Urinary bladder (tissue), 3 donors: ENCODE measurements at regions not wholly inside any gene's neighbourhood (a gene's known extent, or its start where the extent isn't known, plus 50 kb on each side); places are given as distances from the start of the nearest gene placed in this dataset.

ENCODE experiments used
- DNase-seq: peaks from one replicate; pipeline ENCODE4 v3.0.0-alpha.2; 2015; ENCODE audit errors: extremely low spot score
- H3K27ac ChIP-seq: one replicate; pipeline ENCODE4 v1.5.1; 2013; ENCODE audit warnings: low read depth, mild to moderate bottlenecking, moderate library complexity
- H3K36me3 ChIP-seq: one replicate; pipeline ENCODE4 v1.6.1; 2013; ENCODE audit warnings: mild to moderate bottlenecking, moderate library complexity; ENCODE audit not compliant: insufficient read depth
- H3K4me1 ChIP-seq: one replicate; pipeline ENCODE4 v1.6.1; 2013; ENCODE audit warnings: mild to moderate bottlenecking, moderate library complexity; ENCODE audit not compliant: insufficient read depth
- H3K4me3 ChIP-seq: one replicate; pipeline ENCODE4 v1.5.1; 2013; ENCODE audit warnings: low read depth, low read length
- WGBS: extraction: QIAGEN DNeasy Blood & Tissue Kit; methylation state at CpG from one replicate; pipeline ENCODE4 v1.1.7; 2013; 5-methylcytosine and 5-hydroxymethylcytosine counted together
- donor health status: healthy with polysubstance abuse.
- donor health status: healthy.

GRCh38 chr2:48873666-48874065, 118.1 kb upstream of the LHCGR start:
- no peak overlapping the region for H3K27ac ChIP-seq
- H3K4me3 ChIP-seq: no peak overlapping the region
- H3K4me1 ChIP-seq: no peaks in the 10 kb centered on the region
- no peaks in the 10 kb centered on the region for H3K36me3 ChIP-seq
- 90% methylated on average over 1 of the region's 1 CpG for WGBS
- no peak for DNase-seq

DNA sequence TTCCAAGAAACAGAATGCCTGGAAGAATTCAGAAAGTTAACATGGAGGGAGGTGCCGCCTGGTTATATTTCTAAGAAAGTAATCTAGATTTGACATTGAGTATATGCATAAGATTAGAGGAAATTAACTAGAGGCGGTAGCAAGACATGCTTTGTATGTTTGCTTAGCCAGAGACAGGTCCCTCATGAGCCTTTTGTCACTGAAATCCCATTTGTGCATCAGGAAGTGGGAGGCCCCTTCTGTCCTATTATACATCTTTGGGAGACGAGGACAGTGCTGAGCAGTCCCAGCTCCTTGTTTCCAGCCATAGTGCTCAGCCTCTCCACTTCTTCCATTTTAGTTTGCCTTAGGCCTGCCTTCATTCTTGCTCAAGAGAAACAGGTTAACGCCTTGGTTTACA, 115.4 kb upstream of the LHCGR start:
- Histone ChIP-seq H3K36me3 (no peaks in the 10 kb centered on the region), H3K4me1 (no peaks in the 10 kb centered on the region), H3K27ac (no peak overlapping the region), H3K4me3 (no peak overlapping the region)
- no peak for DNase-seq
- WGBS: 82% methylated on average over 4 of the region's 4 CpGs

DNA sequence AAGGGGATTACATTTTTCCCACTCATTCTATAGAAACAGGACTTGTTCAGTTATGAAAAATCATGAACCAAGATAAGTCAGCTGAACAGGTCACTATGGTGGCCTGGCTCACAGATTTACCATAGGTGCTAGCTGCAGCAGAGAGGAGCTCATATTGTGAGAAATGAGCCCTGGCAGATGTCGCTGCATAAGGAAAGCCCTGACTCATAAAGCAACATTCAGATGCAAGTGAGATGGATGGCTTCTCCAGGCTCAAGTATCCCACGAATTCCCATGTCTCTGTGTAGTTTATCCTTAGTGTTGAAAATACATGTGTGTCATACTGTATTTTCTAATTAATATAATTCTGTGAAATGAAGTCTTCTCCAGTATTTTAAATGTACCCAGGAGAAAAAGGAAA, 115.0 kb upstream of the LHCGR start:
- H3K4me3 ChIP-seq: no peak overlapping the region
- H3K36me3 ChIP-seq: no peaks in the 10 kb centered on the region
- no peak for DNase-seq
- H3K4me1 ChIP-seq: no peaks in the 10 kb centered on the region
- H3K27ac ChIP-seq: no peak overlapping the region
- WGBS: 62% methylated on average over 2 of the region's 2 CpGs

GRCh38 chr2:48865704-48866103, 110.2 kb upstream of the LHCGR start:
- no peak for DNase-seq
- no peak overlapping the region for H3K4me3 ChIP-seq
- no peaks in the 10 kb centered on the region for H3K36me3 ChIP-seq
- H3K4me1 ChIP-seq: no peaks in the 10 kb centered on the region
- WGBS: 35% methylated on average over 2 of the region's 2 CpGs
- no peak overlapping the region for H3K27ac ChIP-seq

DNA sequence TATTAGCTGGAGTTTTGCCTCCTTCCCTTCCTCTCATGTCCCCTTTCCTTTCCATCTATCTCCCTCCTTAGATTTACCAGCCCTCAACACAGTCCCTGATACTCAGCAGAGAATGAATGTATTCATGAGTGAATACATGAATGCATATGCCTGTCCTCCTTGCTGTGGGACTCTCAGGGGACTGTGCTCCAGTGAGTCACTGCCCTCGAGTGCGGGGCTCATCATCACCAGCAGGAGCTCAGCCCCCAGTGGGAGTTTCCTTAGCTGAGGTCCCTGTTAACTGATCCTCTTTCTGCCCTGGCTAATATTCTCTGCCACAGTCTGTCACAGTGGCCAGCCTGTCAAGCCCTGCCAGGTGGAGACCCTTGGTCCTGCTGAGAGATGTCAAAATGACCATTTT, 104.9 kb upstream of the LHCGR start:
- Histone ChIP-seq H3K27ac (no peak overlapping the region), H3K4me1 (no peaks in the 10 kb centered on the region), H3K4me3 (no peak overlapping the region), H3K36me3 (no peaks in the 10 kb centered on the region)
- WGBS: 77% methylated on average over 2 of the region's 2 CpGs
- DNase-seq: no peak

GRCh38 chr2:48856657-48857056, 101.1 kb upstream of the LHCGR start:
- no peak for DNase-seq
- WGBS: 82% methylated on average over 3 of the region's 3 CpGs
- no peaks in the 10 kb centered on the region for H3K36me3 ChIP-seq
- H3K4me3 ChIP-seq: no peak overlapping the region
- H3K4me1 ChIP-seq: no peaks in the 10 kb centered on the region
- H3K27ac ChIP-seq: no peak overlapping the region

DNA sequence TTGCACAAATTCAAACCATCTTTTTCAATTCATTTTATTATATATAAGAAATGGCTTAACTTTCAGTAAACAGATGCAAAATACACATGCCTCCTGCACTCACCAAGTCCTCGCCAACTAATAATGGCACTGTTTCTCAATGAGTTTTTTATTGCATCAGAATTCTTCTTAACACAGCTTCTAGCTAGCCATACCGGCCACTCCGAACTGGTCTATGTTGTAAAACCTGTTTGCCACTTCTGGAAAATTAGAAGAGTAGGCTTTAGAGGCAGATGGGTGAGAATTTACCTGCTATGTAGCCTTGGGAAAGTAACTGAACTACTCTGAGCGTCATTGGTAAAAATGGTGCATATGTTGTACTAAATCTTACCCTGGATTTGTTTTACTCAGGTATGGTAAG, 100.6 kb upstream of the LHCGR start:
- Histone ChIP-seq H3K36me3 (no peaks in the 10 kb centered on the region), H3K27ac (no peak overlapping the region), H3K4me1 (no peaks in the 10 kb centered on the region), H3K4me3 (no peak overlapping the region)
- 93% methylated on average over 4 of the region's 4 CpGs for WGBS
- DNase-seq: no peak

DNA sequence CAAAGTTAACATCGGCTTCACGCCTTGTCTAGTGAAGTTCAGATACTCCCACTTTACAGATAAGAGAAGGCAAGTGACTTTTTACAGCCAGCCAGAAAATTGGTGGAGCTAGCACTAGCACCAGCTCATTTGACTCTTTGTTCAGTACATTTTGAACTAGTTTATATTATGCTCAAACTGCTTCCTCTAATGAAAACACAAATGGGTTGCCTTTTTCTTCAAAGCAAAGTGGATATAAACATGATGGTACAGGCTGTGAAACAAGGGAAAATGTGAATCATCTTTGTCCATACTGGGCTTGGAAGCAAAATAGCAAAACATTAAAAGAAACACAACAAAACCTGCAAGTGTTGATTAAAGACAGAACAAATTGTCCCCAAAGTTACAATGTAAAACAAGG, 99.6 kb upstream of the LHCGR start:
- 43% methylated on average over 2 of the region's 2 CpGs for WGBS

GRCh38 chr2:48854681-48855080, 99.2 kb upstream of the LHCGR start:
- 62% methylated on average over 1 of the region's 1 CpG for WGBS
- H3K4me1 ChIP-seq: no peaks in the 10 kb centered on the region
- no peak for DNase-seq
- H3K36me3 ChIP-seq: no peaks in the 10 kb centered on the region
- H3K4me3 ChIP-seq: no peak overlapping the region
- H3K27ac ChIP-seq: no peak overlapping the region

More for the DNA sequence above, 99.6 kb upstream of the LHCGR start:
- DNase-seq: no peak
- no peaks in the 10 kb centered on the region for H3K4me1 ChIP-seq
- no peaks in the 10 kb centered on the region for H3K36me3 ChIP-seq
- no peak overlapping the region for H3K4me3 ChIP-seq
- no peak overlapping the region for H3K27ac ChIP-seq

GRCh38 chr2:48852938-48853337, 97.4 kb upstream of the LHCGR start:
- no peaks in the 10 kb centered on the region for H3K36me3 ChIP-seq
- H3K4me1 ChIP-seq: no peaks in the 10 kb centered on the region
- 23% methylated on average over 1 of the region's 1 CpG for WGBS
- no peak overlapping the region for H3K27ac ChIP-seq
- DNase-seq: no peak
- H3K4me3 ChIP-seq: no peak overlapping the region

DNA sequence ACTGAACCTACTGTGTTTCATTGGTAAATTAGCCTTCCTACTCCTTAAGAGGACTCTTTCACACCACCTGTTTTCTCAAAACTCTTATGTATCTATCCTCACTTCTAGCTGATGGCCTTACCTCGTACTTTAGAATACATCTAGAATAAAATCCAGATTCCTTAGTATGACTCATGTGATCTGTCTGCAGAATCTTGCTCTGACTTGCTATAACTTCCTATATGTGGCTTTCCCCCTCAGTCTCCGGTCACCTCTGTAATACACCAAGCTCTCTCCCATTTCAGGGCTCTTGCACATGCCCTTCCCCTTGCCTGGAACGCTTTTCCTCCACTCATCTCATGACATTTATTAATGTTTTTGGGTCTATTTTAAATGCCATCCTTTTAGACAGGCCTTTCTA, 95.6 kb upstream of the LHCGR start:
- H3K4me3 ChIP-seq: no peak overlapping the region
- 82% methylated on average over 3 of the region's 3 CpGs for WGBS
- DNase-seq: no peak
- H3K36me3 ChIP-seq: no peaks in the 10 kb centered on the region
- H3K4me1 ChIP-seq: no peaks in the 10 kb centered on the region
- no peak overlapping the region for H3K27ac ChIP-seq

- Histone ChIP-seq H3K27ac (no peak overlapping the region), H3K4me1 (no peaks in the 10 kb centered on the region), H3K4me3 (no peak overlapping the region), H3K36me3 (no peaks in the 10 kb centered on the region)
- WGBS: 63% methylated on average over 5 of the region's 5 CpGs
- no peak for DNase-seq
These were observed 94.2 kb upstream of the LHCGR start for GRCh38 chr2:48849770-48850169.

DNA sequence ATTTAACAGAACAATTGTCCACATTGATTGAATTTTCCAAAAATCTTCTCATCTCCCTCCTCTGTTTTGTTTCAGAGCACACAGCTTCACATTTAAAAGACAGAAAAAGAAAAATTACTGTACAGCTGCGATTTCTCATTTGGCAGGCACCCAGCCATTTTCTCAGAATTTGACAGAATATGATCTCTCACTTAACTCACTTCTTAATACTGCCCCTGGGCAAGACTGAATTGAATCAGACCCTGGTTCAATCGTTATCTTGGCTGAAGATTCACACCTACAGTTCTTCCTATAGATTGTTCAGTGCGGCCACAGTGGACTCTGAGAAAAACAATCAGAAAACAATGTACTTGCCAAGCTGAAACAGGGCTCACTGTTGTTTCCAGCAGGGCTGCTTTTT, 90.2 kb upstream of the LHCGR start:
- Histone ChIP-seq H3K4me1 (no peaks in the 10 kb centered on the region), H3K27ac (no peak overlapping the region), H3K4me3 (no peak overlapping the region), H3K36me3 (no peaks in the 10 kb centered on the region)
- DNase-seq: no peak
- 64% methylated on average over 3 of the region's 3 CpGs for WGBS

- Histone ChIP-seq H3K4me1 (no peaks in the 10 kb centered on the region), H3K27ac (no peak overlapping the region), H3K36me3 (no peaks in the 10 kb centered on the region), H3K4me3 (no peak overlapping the region)
- 78% methylated on average over 3 of the region's 3 CpGs for WGBS
- DNase-seq: no peak
These were observed 89.1 kb upstream of the LHCGR start for GRCh38 chr2:48844417-48845155.

DNA sequence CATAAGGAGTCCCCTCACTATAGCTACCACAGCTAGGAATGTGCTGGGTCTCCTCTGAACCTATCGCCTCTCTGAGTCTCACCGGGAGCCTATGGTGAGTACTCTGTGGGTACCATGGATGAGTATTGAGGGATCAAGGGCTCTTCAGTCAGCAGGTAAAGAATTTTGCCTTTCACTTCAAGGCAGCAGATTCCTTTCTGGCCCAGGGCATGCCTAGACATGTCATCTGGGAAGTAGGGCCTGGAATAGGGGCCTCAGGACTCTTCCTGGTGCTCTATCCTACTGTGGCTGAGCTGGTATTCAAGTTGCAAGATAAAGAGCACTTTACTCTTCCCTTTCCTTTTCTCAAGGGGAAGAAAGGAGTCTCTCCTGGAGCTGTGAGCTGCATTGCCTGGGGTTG, 85.6 kb upstream of the LHCGR start:
- Histone ChIP-seq H3K27ac (no peak overlapping the region), H3K36me3 (no peaks in the 10 kb centered on the region), H3K4me1 (no peaks in the 10 kb centered on the region), H3K4me3 (no peak overlapping the region)
- no peak for DNase-seq
- over 99% methylated on average over 2 of the region's 2 CpGs for WGBS
